SK-N-SH treated with all-trans-retinoic acid at 6 μM for 48 hours (cell line): ENCODE measurements at regions not wholly inside any gene's neighbourhood (a gene's known extent, or its start where the extent isn't known, plus 50 kb on each side); places are given as distances from the start of the nearest gene placed in this dataset.

ENCODE experiments used
- ATAC-seq: fragments of 200-7000 bp; cut with Tn5 transposase; 3 replicates; pipeline ENCODE4 v1.9.1; 2020; ENCODE audit warnings: mild to moderate bottlenecking, moderate library complexity
- ARNTL ChIP-seq: fragments of 450-650 bp; formaldehyde crosslinking; IDR thresholded peaks from 2 replicates; pipeline ENCODE4 v1.5.0; 2020; ENCODE audit warnings: low read depth, mild to moderate bottlenecking, moderate library complexity, borderline replicate concordance
- BACH2 ChIP-seq: fragments of 250-450 bp; sonication (Bioruptor Pico); IDR thresholded peaks from 2 replicates; pipeline ENCODE4 v1.9.0; 2021; ENCODE audit warnings: mild to moderate bottlenecking, borderline replicate concordance
- CSDC2 ChIP-seq: fragments of 250-450 bp; sonication (Bioruptor Pico); IDR thresholded peaks from 2 replicates; pipeline ENCODE4 v1.5.0; 2020; ENCODE audit warnings: mild to moderate bottlenecking, moderate library complexity
- ESRRG ChIP-seq: fragments of 250-450 bp; sonication (Bioruptor Pico); IDR thresholded peaks from 2 replicates; pipeline ENCODE4 v1.6.1; 2021; ENCODE audit warnings: mild to moderate bottlenecking
- GLIS3 ChIP-seq: fragments of 250-450 bp; sonication (Bioruptor Pico); IDR thresholded peaks from 2 replicates; pipeline ENCODE4 v1.5.0; 2020; ENCODE audit warnings: mild to moderate bottlenecking, moderate library complexity
- ISL1 ChIP-seq: fragments of 250-450 bp; sonication (Bioruptor Pico); IDR thresholded peaks from 2 replicates; pipeline ENCODE4 v2.1.2; 2022; ENCODE audit warnings: mild to moderate bottlenecking, moderate library complexity
- OSR1 ChIP-seq: fragments of 250-450 bp; sonication (Bioruptor Pico); IDR thresholded peaks from 2 replicates; pipeline ENCODE4 v1.8.0; 2022; ENCODE audit warnings: moderate library complexity, mild to moderate bottlenecking, inconsistent platforms
- PPARA ChIP-seq: fragments of 250-450 bp; sonication (Bioruptor Pico); IDR thresholded peaks from 2 replicates; pipeline ENCODE4 v1.5.0; 2020; ENCODE audit warnings: mild to moderate bottlenecking, borderline replicate concordance
- RARB ChIP-seq: fragments of 250-450 bp; sonication (Bioruptor Pico); IDR thresholded peaks from 2 replicates; pipeline ENCODE4 v1.8.0; 2021; ENCODE audit warnings: mild to moderate bottlenecking, moderate library complexity
- SNAI2 ChIP-seq: fragments of 250-450 bp; sonication (Bioruptor Pico); IDR thresholded peaks from 2 replicates; pipeline ENCODE4 v1.5.0; 2020; ENCODE audit warnings: mild to moderate bottlenecking, moderate library complexity
- TCF4 ChIP-seq: fragments of 250-450 bp; sonication (Bioruptor Pico); IDR thresholded peaks from 2 replicates; pipeline ENCODE4 v1.8.0; 2021; ENCODE audit warnings: mild to moderate bottlenecking, moderate library complexity, borderline replicate concordance
- TOX ChIP-seq: fragments of 250-450 bp; sonication (Bioruptor Pico); IDR thresholded peaks from 2 replicates; pipeline ENCODE4 v1.8.0; 2021; ENCODE audit warnings: mild to moderate bottlenecking, moderate library complexity, borderline replicate concordance
- ZC3H10 ChIP-seq: fragments of 250-450 bp; sonication (Bioruptor Pico); IDR thresholded peaks from 2 replicates; pipeline ENCODE4 v1.5.1; 2021; ENCODE audit warnings: mild to moderate bottlenecking, moderate library complexity
- ZFP3 ChIP-seq: fragments of 250-450 bp; sonication (Bioruptor Pico); IDR thresholded peaks from 2 replicates; pipeline ENCODE4 v1.5.0; 2020; ENCODE audit warnings: mild to moderate bottlenecking, moderate library complexity
- ZFP30 ChIP-seq: fragments of 450-650 bp; formaldehyde crosslinking; IDR thresholded peaks from 2 replicates; pipeline ENCODE4 v1.5.0; 2022; ENCODE audit warnings: mild to moderate bottlenecking, moderate library complexity
- ZNF70 ChIP-seq: fragments of 450-650 bp; formaldehyde crosslinking; IDR thresholded peaks from 2 replicates; pipeline ENCODE4 v1.5.0; 2020; ENCODE audit warnings: mild to moderate bottlenecking, moderate library complexity
- ZNF8 ChIP-seq: fragments of 450-650 bp; formaldehyde crosslinking; IDR thresholded peaks from 2 replicates; pipeline ENCODE4 v1.5.0; 2020; ENCODE audit warnings: mild to moderate bottlenecking, moderate library complexity
- TF ChIP-seq, protein P1 (sequence below): fragments of 250-450 bp; sonication (Bioruptor Pico); IDR thresholded peaks from 2 replicates; pipeline ENCODE4 v1.5.1; 2021; ENCODE audit warnings: mild to moderate bottlenecking, moderate library complexity
- TF ChIP-seq, protein P2 (sequence below): fragments of 250-450 bp; sonication (Bioruptor Pico); IDR thresholded peaks from 2 replicates; pipeline ENCODE4 v1.5.1; 2020; ENCODE audit warnings: low read depth, mild to moderate bottlenecking, moderate library complexity
- TF ChIP-seq, protein P3 (sequence below): fragments of 250-450 bp; sonication (Bioruptor Pico); IDR thresholded peaks from 2 replicates; pipeline ENCODE4 v1.5.0; 2020; ENCODE audit warnings: mild to moderate bottlenecking, moderate library complexity
- TF ChIP-seq, protein P4 (sequence below): fragments of 250-450 bp; sonication (Bioruptor Pico); IDR thresholded peaks from 2 replicates; pipeline ENCODE4 v1.8.0; 2020; ENCODE audit warnings: mild to moderate bottlenecking, moderate library complexity, borderline replicate concordance
- TF ChIP-seq, protein P5 (sequence below): fragments of 250-450 bp; sonication (Bioruptor Pico); IDR thresholded peaks from 2 replicates; pipeline ENCODE4 v1.8.0; 2021; ENCODE audit warnings: low read depth, mild to moderate bottlenecking, moderate library complexity, borderline replicate concordance

DNA sequence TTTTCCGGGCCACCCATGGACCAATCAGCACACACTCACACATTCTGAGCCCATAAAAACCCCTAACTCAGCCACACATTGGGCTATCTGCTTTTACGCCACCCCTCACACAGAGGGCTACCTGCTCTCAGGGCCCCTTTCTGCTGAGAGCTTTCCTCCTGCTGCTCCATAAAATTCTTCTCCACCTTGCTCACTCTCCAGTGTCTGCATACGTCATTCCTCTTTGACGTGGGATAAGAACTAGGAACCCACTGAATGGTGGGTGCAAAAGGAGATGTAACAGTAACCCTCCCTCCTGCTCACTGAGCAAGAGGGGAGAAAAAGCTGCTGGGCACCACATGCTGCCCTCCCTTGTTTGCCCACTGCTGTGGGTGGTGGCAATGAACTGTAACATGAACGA, 596.7 kb upstream of the TMEM132C start (continued):
- TF ChIP-seq, protein P1, sequence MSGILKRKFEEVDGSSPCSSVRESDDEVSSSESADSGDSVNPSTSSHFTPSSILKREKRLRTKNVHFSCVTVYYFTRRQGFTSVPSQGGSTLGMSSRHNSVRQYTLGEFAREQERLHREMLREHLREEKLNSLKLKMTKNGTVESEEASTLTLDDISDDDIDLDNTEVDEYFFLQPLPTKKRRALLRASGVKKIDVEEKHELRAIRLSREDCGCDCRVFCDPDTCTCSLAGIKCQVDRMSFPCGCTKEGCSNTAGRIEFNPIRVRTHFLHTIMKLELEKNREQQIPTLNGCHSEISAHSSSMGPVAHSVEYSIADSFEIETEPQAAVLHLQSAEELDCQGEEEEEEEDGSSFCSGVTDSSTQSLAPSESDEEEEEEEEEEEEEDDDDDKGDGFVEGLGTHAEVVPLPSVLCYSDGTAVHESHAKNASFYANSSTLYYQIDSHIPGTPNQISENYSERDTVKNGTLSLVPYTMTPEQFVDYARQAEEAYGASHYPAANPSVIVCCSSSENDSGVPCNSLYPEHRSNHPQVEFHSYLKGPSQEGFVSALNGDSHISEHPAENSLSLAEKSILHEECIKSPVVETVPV, result no peak
- no peak for TF ChIP-seq ZFP30 (CRISPR knock-in tag)
- no peak for TF ChIP-seq PPARA (CRISPR knock-in tag)
- no peak for TF ChIP-seq ZNF8 (CRISPR knock-in tag)
- no peak for TF ChIP-seq GLIS3 (CRISPR knock-in tag)
- TF ChIP-seq SNAI2 (CRISPR knock-in tag), result no peak
- TF ChIP-seq ZC3H10, result no peak
- no peak for TF ChIP-seq ISL1 (CRISPR knock-in tag)
- TF ChIP-seq TCF4, result no peak
- no peak for TF ChIP-seq ESRRG (CRISPR knock-in tag)
- TF ChIP-seq, protein P2, sequence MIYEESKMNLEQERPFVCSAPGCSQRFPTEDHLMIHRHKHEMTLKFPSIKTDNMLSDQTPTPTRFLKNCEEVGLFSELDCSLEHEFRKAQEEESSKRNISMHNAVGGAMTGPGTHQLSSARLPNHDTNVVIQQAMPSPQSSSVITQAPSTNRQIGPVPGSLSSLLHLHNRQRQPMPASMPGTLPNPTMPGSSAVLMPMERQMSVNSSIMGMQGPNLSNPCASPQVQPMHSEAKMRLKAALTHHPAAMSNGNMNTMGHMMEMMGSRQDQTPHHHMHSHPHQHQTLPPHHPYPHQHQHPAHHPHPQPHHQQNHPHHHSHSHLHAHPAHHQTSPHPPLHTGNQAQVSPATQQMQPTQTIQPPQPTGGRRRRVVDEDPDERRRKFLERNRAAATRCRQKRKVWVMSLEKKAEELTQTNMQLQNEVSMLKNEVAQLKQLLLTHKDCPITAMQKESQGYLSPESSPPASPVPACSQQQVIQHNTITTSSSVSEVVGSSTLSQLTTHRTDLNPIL (CRISPR knock-in tag), result no peak

DNA sequence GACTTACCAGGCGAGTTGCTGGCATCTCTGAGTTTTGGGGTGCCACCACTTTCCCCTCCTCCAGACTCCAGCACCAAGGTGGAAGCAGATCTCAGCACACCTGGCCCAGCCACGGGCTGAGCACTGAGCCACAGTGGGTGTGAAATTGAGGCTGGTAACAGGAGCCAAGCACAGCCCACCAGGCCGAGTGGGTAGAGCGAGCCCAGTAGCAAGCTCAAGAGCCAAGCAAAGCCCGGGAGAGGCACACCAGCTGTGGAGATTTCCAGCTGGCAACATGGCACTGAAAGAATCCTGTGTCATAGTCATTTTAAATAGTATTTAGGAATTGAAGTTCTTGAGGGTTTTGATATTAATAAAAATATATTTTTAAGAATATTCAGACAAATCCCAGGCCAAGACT, 596.2 kb upstream of the TMEM132C start:
- no peak for ATAC-seq
- TF ChIP-seq TCF4, result no peak
- no peak for TF ChIP-seq PPARA (CRISPR knock-in tag)
- TF ChIP-seq CSDC2, result no peak
- no peak for TF ChIP-seq ARNTL (CRISPR knock-in tag)
- TF ChIP-seq TOX (CRISPR knock-in tag), result no peak
- TF ChIP-seq OSR1 (CRISPR knock-in tag), result no peak
- TF ChIP-seq ZFP30 (CRISPR knock-in tag), result no peak
- TF ChIP-seq ZC3H10, result no peak
- no peak for TF ChIP-seq BACH2
- TF ChIP-seq, protein P3, sequence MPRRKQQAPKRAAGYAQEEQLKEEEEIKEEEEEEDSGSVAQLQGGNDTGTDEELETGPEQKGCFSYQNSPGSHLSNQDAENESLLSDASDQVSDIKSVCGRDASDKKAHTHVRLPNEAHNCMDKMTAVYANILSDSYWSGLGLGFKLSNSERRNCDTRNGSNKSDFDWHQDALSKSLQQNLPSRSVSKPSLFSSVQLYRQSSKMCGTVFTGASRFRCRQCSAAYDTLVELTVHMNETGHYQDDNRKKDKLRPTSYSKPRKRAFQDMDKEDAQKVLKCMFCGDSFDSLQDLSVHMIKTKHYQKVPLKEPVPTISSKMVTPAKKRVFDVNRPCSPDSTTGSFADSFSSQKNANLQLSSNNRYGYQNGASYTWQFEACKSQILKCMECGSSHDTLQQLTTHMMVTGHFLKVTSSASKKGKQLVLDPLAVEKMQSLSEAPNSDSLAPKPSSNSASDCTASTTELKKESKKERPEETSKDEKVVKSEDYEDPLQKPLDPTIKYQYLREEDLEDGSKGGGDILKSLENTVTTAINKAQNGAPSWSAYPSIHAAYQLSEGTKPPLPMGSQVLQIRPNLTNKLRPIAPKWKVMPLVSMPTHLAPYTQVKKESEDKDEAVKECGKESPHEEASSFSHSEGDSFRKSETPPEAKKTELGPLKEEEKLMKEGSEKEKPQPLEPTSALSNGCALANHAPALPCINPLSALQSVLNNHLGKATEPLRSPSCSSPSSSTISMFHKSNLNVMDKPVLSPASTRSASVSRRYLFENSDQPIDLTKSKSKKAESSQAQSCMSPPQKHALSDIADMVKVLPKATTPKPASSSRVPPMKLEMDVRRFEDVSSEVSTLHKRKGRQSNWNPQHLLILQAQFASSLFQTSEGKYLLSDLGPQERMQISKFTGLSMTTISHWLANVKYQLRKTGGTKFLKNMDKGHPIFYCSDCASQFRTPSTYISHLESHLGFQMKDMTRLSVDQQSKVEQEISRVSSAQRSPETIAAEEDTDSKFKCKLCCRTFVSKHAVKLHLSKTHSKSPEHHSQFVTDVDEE (CRISPR knock-in tag), result no peak
- no peak for TF ChIP-seq ZNF70 (CRISPR knock-in tag)
- TF ChIP-seq RARB, result no peak
- TF ChIP-seq ESRRG (CRISPR knock-in tag), result no peak
- TF ChIP-seq, protein P4, sequence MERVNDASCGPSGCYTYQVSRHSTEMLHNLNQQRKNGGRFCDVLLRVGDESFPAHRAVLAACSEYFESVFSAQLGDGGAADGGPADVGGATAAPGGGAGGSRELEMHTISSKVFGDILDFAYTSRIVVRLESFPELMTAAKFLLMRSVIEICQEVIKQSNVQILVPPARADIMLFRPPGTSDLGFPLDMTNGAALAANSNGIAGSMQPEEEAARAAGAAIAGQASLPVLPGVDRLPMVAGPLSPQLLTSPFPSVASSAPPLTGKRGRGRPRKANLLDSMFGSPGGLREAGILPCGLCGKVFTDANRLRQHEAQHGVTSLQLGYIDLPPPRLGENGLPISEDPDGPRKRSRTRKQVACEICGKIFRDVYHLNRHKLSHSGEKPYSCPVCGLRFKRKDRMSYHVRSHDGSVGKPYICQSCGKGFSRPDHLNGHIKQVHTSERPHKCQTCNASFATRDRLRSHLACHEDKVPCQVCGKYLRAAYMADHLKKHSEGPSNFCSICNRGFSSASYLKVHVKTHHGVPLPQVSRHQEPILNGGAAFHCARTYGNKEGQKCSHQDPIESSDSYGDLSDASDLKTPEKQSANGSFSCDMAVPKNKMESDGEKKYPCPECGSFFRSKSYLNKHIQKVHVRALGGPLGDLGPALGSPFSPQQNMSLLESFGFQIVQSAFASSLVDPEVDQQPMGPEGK (CRISPR knock-in tag), result no peak
- TF ChIP-seq, protein P5, sequence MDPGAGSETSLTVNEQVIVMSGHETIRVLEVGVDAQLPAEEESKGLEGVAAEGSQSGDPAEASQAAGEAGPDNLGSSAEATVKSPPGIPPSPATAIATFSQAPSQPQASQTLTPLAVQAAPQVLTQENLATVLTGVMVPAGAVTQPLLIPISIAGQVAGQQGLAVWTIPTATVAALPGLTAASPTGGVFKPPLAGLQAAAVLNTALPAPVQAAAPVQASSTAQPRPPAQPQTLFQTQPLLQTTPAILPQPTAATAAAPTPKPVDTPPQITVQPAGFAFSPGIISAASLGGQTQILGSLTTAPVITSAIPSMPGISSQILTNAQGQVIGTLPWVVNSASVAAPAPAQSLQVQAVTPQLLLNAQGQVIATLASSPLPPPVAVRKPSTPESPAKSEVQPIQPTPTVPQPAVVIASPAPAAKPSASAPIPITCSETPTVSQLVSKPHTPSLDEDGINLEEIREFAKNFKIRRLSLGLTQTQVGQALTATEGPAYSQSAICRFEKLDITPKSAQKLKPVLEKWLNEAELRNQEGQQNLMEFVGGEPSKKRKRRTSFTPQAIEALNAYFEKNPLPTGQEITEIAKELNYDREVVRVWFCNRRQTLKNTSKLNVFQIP (CRISPR knock-in tag), result no peak

DNA sequence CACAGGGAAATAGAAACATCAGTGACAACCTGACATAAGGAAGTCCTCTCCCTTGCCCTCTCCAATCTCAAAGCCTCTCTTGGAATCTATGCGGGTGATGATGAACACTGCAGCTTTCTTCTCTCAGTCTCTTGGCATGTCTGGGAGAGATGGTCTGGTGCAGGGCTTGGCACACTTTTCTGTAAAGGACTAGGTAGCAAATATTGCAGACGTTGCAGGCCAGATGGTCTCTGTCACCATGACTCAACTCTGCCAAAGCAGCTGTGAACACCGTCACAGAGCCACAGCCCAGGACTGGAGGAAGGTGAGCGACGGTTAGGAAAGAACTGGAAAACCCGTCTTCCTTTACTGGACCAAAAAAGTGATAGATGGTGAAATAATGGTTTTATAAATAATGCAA, 591.0 kb upstream of the TMEM132C start:
- no peak for ATAC-seq
- no peak for TF ChIP-seq ISL1 (CRISPR knock-in tag)
- TF ChIP-seq GLIS3 (CRISPR knock-in tag), result no peak
- no peak for TF ChIP-seq PPARA (CRISPR knock-in tag)
- TF ChIP-seq ZNF8 (CRISPR knock-in tag), result no peak
- TF ChIP-seq OSR1 (CRISPR knock-in tag), result no peak
- TF ChIP-seq TCF4, result no peak
- no peak for TF ChIP-seq CSDC2
- TF ChIP-seq, protein P2 (CRISPR knock-in tag), result no peak
- TF ChIP-seq ZFP30 (CRISPR knock-in tag), result no peak
- TF ChIP-seq, protein P3 (CRISPR knock-in tag), result no peak
- TF ChIP-seq ZC3H10, result no peak
- no peak for TF ChIP-seq TOX (CRISPR knock-in tag)
- no peak for TF ChIP-seq BACH2
- TF ChIP-seq ZFP3 (CRISPR knock-in tag), result no peak
- no peak for TF ChIP-seq ZNF70 (CRISPR knock-in tag)
- no peak for TF ChIP-seq SNAI2 (CRISPR knock-in tag)
